ENCODE measurements at regions not wholly inside any gene's neighbourhood (a gene's known extent, or its start where the extent isn't known, plus 50 kb on each side); places are given as distances from the start of the nearest gene placed in this dataset.
"Not testable (repeated sequence)": the region's sequence is repeated elsewhere in the genome, so short reads cannot be mapped to it uniquely, and the experiment has no call there.

- not testable (repeated sequence) for DNase-seq (ENCODE audit: low read depth in 1 of 2, low spot score in 1 of 2)
Measured at GRCh38 chr2:111420074-111420473, 299.4 kb downstream of the BCL2L11 start.

- DNase-seq (ENCODE audit: low read depth in 1 of 2, low spot score in 1 of 2) = not testable (repeated sequence)
Measured at GRCh38 chr2:111420835-111421234, 300.1 kb downstream of the BCL2L11 start.

- DNase-seq (ENCODE audit: low read depth in 1 of 2, low spot score in 1 of 2) = not testable (repeated sequence)
Measured at GRCh38 chr2:111421949-111422348, 301.2 kb downstream of the BCL2L11 start.

GRCh38 chr2:111422562-111422961, 301.8 kb downstream of the BCL2L11 start:
- not testable (repeated sequence) for DNase-seq (ENCODE audit: low read depth in 1 of 2, low spot score in 1 of 2)

- DNase-seq (ENCODE audit: low read depth in 1 of 2, low spot score in 1 of 2) = not testable (repeated sequence)
Measured at GRCh38 chr2:111423184-111423583, 302.5 kb downstream of the BCL2L11 start.

- not testable (repeated sequence) for DNase-seq (ENCODE audit: low read depth in 1 of 2, low spot score in 1 of 2)
Measured at GRCh38 chr2:111424176-111424575, 303.5 kb downstream of the BCL2L11 start.

GRCh38 chr2:111424851-111425309, 304.2 kb downstream of the BCL2L11 start:
- peak in 1 of 2 donors; percentile 33 for DNase-seq (ENCODE audit: low read depth in 1 of 2, low spot score in 1 of 2)

GRCh38 chr2:111425789-111426201, 305.1 kb downstream of the BCL2L11 start:
- DNase-seq (ENCODE audit: low read depth in 1 of 2, low spot score in 1 of 2) = not testable (repeated sequence)

- not testable (repeated sequence) for DNase-seq (ENCODE audit: low read depth in 1 of 2, low spot score in 1 of 2)
Measured at GRCh38 chr2:111427346-111427745, 306.6 kb downstream of the BCL2L11 start.

- DNase-seq (ENCODE audit: low read depth in 1 of 2, low spot score in 1 of 2) = not testable (repeated sequence)
Measured at GRCh38 chr2:111428915-111429314, 308.2 kb downstream of the BCL2L11 start.

- not testable (repeated sequence) for DNase-seq (ENCODE audit: low read depth in 1 of 2, low spot score in 1 of 2)
Measured at GRCh38 chr2:111429353-111429752, 308.6 kb downstream of the BCL2L11 start.

- DNase-seq (ENCODE audit: low read depth in 1 of 2, low spot score in 1 of 2) = not testable (repeated sequence)
Measured at GRCh38 chr2:111430817-111431661, 310.3 kb downstream of the BCL2L11 start.

- DNase-seq (ENCODE audit: low read depth in 1 of 2, low spot score in 1 of 2) = not testable (repeated sequence)
Measured at GRCh38 chr2:111432423-111432822, 311.7 kb downstream of the BCL2L11 start.

- DNase-seq (ENCODE audit: low read depth in 1 of 2, low spot score in 1 of 2) = not testable (repeated sequence)
Measured at GRCh38 chr2:111432916-111433499, 312.3 kb downstream of the BCL2L11 start.

GRCh38 chr2:111433892-111434607, 313.3 kb downstream of the BCL2L11 start:
- not testable (repeated sequence) for DNase-seq (ENCODE audit: low read depth in 1 of 2, low spot score in 1 of 2)

GRCh38 chr2:111434608-111434939, 313.9 kb downstream of the BCL2L11 start:
- not testable (repeated sequence) for DNase-seq (ENCODE audit: low read depth in 1 of 2, low spot score in 1 of 2)

GRCh38 chr2:111435553-111436310, 315.0 kb downstream of the BCL2L11 start:
- not testable (repeated sequence) for DNase-seq (ENCODE audit: low read depth in 1 of 2, low spot score in 1 of 2)

GRCh38 chr2:111436411-111436810, 315.7 kb downstream of the BCL2L11 start:
- not testable (repeated sequence) for DNase-seq (ENCODE audit: low read depth in 1 of 2, low spot score in 1 of 2)

- not testable (repeated sequence) for DNase-seq (ENCODE audit: low read depth in 1 of 2, low spot score in 1 of 2)
Measured at GRCh38 chr2:111437288-111437990, 316.7 kb downstream of the BCL2L11 start.

GRCh38 chr2:111438161-111438560, 317.4 kb downstream of the BCL2L11 start:
- DNase-seq (ENCODE audit: low read depth in 1 of 2, low spot score in 1 of 2) = not testable (repeated sequence)

Data from stimulated activated CD4-positive, alpha-beta T cell treated with anti-CD3 and anti-CD28 coated beads, Interleukin-15, amount 100 ng/mL, for 1 hour (primary cell).